HL-60 (cell line): ENCODE measurements at regions not wholly inside any gene's neighbourhood (a gene's known extent, or its start where the extent isn't known, plus 50 kb on each side); places are given as distances from the start of the nearest gene placed in this dataset.

ENCODE experiments used
- TF ChIP-seq, protein P1 (sequence below): IDR thresholded peaks from one replicate; pipeline ENCODE4 v1.5.1; 2011; ENCODE audit warnings: low read length, control low read depth, inconsistent platforms; ENCODE audit not compliant: insufficient read depth
- TF ChIP-seq, protein P2 (sequence below): IDR thresholded peaks from 2 replicates; pipeline ENCODE4 v1.6.1; 2012; ENCODE audit warnings: low read depth; ENCODE audit not compliant: insufficient replicate concordance

DNA sequence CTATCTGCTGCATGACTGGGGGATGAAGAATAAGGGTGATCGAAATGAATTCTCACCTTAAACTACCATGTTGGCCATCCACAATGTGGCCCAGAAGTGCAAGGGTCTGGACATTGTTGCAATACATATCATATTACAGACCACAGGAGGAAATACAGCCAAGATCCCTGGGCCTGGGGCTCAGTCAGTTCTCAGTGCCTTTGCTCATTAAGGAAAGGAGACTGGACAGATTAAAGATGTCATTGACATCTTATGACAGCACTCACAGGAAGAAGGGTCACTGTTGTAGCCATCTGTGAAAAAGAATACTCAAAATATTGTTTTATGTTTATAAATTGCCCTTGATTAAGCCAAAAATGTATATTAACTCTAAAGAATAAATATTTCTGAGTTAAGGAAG is 1345.2 kb downstream of the FSTL5 start:
- TF ChIP-seq, protein P1, sequence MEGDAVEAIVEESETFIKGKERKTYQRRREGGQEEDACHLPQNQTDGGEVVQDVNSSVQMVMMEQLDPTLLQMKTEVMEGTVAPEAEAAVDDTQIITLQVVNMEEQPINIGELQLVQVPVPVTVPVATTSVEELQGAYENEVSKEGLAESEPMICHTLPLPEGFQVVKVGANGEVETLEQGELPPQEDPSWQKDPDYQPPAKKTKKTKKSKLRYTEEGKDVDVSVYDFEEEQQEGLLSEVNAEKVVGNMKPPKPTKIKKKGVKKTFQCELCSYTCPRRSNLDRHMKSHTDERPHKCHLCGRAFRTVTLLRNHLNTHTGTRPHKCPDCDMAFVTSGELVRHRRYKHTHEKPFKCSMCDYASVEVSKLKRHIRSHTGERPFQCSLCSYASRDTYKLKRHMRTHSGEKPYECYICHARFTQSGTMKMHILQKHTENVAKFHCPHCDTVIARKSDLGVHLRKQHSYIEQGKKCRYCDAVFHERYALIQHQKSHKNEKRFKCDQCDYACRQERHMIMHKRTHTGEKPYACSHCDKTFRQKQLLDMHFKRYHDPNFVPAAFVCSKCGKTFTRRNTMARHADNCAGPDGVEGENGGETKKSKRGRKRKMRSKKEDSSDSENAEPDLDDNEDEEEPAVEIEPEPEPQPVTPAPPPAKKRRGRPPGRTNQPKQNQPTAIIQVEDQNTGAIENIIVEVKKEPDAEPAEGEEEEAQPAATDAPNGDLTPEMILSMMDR = no peak
- TF ChIP-seq, protein P2, sequence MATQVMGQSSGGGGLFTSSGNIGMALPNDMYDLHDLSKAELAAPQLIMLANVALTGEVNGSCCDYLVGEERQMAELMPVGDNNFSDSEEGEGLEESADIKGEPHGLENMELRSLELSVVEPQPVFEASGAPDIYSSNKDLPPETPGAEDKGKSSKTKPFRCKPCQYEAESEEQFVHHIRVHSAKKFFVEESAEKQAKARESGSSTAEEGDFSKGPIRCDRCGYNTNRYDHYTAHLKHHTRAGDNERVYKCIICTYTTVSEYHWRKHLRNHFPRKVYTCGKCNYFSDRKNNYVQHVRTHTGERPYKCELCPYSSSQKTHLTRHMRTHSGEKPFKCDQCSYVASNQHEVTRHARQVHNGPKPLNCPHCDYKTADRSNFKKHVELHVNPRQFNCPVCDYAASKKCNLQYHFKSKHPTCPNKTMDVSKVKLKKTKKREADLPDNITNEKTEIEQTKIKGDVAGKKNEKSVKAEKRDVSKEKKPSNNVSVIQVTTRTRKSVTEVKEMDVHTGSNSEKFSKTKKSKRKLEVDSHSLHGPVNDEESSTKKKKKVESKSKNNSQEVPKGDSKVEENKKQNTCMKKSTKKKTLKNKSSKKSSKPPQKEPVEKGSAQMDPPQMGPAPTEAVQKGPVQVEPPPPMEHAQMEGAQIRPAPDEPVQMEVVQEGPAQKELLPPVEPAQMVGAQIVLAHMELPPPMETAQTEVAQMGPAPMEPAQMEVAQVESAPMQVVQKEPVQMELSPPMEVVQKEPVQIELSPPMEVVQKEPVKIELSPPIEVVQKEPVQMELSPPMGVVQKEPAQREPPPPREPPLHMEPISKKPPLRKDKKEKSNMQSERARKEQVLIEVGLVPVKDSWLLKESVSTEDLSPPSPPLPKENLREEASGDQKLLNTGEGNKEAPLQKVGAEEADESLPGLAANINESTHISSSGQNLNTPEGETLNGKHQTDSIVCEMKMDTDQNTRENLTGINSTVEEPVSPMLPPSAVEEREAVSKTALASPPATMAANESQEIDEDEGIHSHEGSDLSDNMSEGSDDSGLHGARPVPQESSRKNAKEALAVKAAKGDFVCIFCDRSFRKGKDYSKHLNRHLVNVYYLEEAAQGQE = no peak
